EH (cell line): ENCODE measurements at regions not wholly inside any gene's neighbourhood (a gene's known extent, or its start where the extent isn't known, plus 50 kb on each side); places are given as distances from the start of the nearest gene placed in this dataset.

Experiments
- DNase-seq: peaks from one replicate; pipeline ENCODE4 v3.0.0-alpha.2; 2015; ENCODE audit warnings: low read depth

DNA sequence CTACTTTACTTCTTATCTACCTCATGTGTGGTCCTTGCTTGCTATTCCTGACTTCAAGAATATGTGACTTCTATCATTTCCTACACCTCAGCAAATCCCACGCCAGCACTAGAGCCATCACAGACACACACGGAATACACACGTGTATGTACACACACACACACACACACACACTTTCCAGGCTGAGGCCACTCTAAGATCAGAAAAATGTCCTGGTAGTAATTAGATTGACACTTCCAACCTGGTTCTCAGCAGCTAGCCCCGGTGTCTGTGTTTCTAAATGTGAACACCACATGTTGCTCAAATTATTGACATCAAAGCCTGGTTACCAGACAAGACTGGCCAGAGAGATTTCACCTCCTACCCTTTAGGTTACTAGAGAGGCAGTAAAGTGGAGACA is 54.1 kb upstream of the SASH1 start:
- no peak for DNase-seq

DNA sequence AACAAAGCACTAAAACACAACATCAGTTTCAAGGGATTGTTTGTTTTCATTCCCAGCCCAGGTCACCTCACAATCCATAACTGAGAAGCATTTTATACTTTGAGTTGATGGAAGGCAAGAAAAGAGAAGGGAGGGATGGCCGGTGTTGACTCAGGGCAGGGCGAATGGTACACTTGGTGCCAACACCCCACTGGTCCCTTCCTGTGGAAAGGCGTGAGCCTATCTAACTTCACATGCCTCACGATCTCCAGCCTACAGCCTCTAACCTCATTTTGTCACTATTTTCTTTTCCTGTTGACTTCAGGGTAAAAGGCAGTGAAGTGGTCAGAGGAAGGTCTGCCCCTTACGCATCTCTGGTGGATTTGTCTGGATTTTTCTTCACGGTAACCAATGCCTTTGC is 53.5 kb upstream of the SASH1 start:
- no peak for DNase-seq

DNA sequence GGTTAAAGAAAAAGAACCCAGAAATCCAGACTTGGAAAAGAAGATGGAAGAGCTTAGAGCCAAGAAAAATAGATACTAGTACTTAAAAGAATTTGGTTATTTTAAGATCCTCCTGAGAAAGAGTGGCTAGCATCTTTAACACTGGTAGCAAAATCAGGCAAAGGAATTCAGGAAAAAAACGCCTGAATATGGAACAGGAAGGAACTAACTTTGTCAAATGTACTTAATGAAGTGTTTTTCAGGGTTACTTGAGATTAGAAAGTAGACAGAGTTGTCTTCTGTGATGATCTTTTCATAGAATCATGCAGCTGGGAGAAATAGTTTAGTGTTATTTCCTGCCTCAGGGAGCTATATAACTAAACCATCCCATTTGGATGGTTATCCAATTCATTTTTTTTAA is 50.8 kb upstream of the SASH1 start:
- peak; percentile 90 for DNase-seq
